ENCODE measurements at regions not wholly inside any gene's neighbourhood (a gene's known extent, or its start where the extent isn't known, plus 50 kb on each side); places are given as distances from the start of the nearest gene placed in this dataset.
"Not testable (repeated sequence)": the region's sequence is repeated elsewhere in the genome, so short reads cannot be mapped to it uniquely, and the experiment has no call there.

- Histone ChIP-seq H3K79me2 (no peaks in the 10 kb centered on the region), H3K4me3 (ENCODE audit: low read depth, low read length) (no peak overlapping the region), H3K36me3 (ENCODE audit: control insufficient read depth, insufficient read depth, low read length) (no peaks in the 10 kb centered on the region), H3K27me3 (ENCODE audit: control insufficient read depth, insufficient read depth, low read length) (no peaks in the 10 kb centered on the region), H3K9me3 (ENCODE audit: control insufficient read depth, low read length) (no peaks in the 10 kb centered on the region), H3K27ac (no peak overlapping the region), H2AFZ (no peak overlapping the region), H3K4me1 (peaks cover 4% of the 10 kb centered on the region), H3K4me2 (ENCODE audit: low read length) (no peak overlapping the region), H3K9ac (no peak overlapping the region)
- TF ChIP-seq CTCF (IDR thresholded peaks at IDR 0.05), result no peak
Observed at GRCh38 chr10:53033396-53033795, 260.8 kb upstream of the MBL2 start.

GRCh38 chr10:53029872-53030849 is 257.6 kb upstream of the MBL2 start:
- H3K9ac ChIP-seq; H3K27me3 ChIP-seq (ENCODE audit: control insufficient read depth, insufficient read depth, low read length); H3K4me3 ChIP-seq (ENCODE audit: low read depth, low read length); H3K9me3 ChIP-seq (ENCODE audit: control insufficient read depth, low read length); H3K79me2 ChIP-seq; H3K36me3 ChIP-seq (ENCODE audit: control insufficient read depth, insufficient read depth, low read length); H3K4me1 ChIP-seq: not testable (repeated sequence)
- Histone ChIP-seq H3K4me2 (ENCODE audit: low read length) (peak overlapping the region; percentile 41), H2AFZ (peak overlapping the region; percentile 89), H3K27ac (peak overlapping the region; percentile 74)

GRCh38 chr10:53029449-53029848 is 256.9 kb upstream of the MBL2 start:
- Histone ChIP-seq H3K27me3 (ENCODE audit: control insufficient read depth, insufficient read depth, low read length) (no peaks in the 10 kb centered on the region), H3K4me3 (ENCODE audit: low read depth, low read length) (no peak overlapping the region), H2AFZ (peak overlapping the region; percentile 89), H3K36me3 (ENCODE audit: control insufficient read depth, insufficient read depth, low read length) (no peaks in the 10 kb centered on the region), H3K4me1 (peaks cover 4% of the 10 kb centered on the region), H3K27ac (peak overlapping the region; percentile 74), H3K9ac (no peak overlapping the region), H3K9me3 (ENCODE audit: control insufficient read depth, low read length) (no peaks in the 10 kb centered on the region), H3K79me2 (no peaks in the 10 kb centered on the region), H3K4me2 (ENCODE audit: low read length) (no peak overlapping the region)
- TF ChIP-seq CTCF (IDR thresholded peaks at IDR 0.05), result no peak

GRCh38 chr10:53025765-53026164 is 253.2 kb upstream of the MBL2 start:
- not testable (repeated sequence) for H3K36me3 ChIP-seq (ENCODE audit: control insufficient read depth, insufficient read depth, low read length); H3K4me1 ChIP-seq; H3K9me3 ChIP-seq (ENCODE audit: control insufficient read depth, low read length); H3K27me3 ChIP-seq (ENCODE audit: control insufficient read depth, insufficient read depth, low read length); H3K9ac ChIP-seq; H3K79me2 ChIP-seq
- Histone ChIP-seq H3K4me3 (ENCODE audit: low read depth, low read length) (peak overlapping the region; percentile 35), H3K27ac (peak overlapping the region; percentile 73), H2AFZ (peak overlapping the region; percentile 82), H3K4me2 (ENCODE audit: low read length) (peak overlapping the region; percentile 61)

GRCh38 chr10:53025172-53025711 is 252.7 kb upstream of the MBL2 start:
- H3K27ac ChIP-seq, result peak overlapping the region; percentile 73
- H3K4me2 ChIP-seq (ENCODE audit: low read length), result peak overlapping the region; percentile 61
- H3K4me3 ChIP-seq (ENCODE audit: low read depth, low read length), result peak overlapping the region; percentile 35
- H3K9ac ChIP-seq, result no peak overlapping the region
- no peaks in the 10 kb centered on the region for H3K79me2 ChIP-seq
- no peak for TF ChIP-seq CTCF (IDR thresholded peaks at IDR 0.05)
- H3K9me3 ChIP-seq (ENCODE audit: control insufficient read depth, low read length), result no peaks in the 10 kb centered on the region
- no peaks in the 10 kb centered on the region for H3K36me3 ChIP-seq (ENCODE audit: control insufficient read depth, insufficient read depth, low read length)
- H3K4me1 ChIP-seq, result peaks cover 4% of the 10 kb centered on the region
- H3K27me3 ChIP-seq (ENCODE audit: control insufficient read depth, insufficient read depth, low read length), result no peaks in the 10 kb centered on the region
- peak overlapping the region; percentile 82 for H2AFZ ChIP-seq

Data from parathyroid adenoma (tissue), 2 donors.